ENCODE measurements at regions not wholly inside any gene's neighbourhood (a gene's known extent, or its start where the extent isn't known, plus 50 kb on each side); places are given as distances from the start of the nearest gene placed in this dataset.

- TF ChIP-seq CTCF (IDR thresholded peaks at IDR 0.05) (no peak), EP300 (IDR thresholded peaks at IDR 0.05) (no peak), POLR2A (IDR thresholded peaks at IDR 0.05) (no peak)
Observed at GRCh38 chr10:58107506-58107905, 160.2 kb downstream of the IPMK start.

All from tibial nerve (tissue), 4 donors.